ENCODE measurements at regions not wholly inside any gene's neighbourhood (a gene's known extent, or its start where the extent isn't known, plus 50 kb on each side); places are given as distances from the start of the nearest gene placed in this dataset.

GRCh38 chr6:40914005-40914404 is 125.0 kb downstream of the UNC5CL start:
- TF ChIP-seq, protein P1, sequence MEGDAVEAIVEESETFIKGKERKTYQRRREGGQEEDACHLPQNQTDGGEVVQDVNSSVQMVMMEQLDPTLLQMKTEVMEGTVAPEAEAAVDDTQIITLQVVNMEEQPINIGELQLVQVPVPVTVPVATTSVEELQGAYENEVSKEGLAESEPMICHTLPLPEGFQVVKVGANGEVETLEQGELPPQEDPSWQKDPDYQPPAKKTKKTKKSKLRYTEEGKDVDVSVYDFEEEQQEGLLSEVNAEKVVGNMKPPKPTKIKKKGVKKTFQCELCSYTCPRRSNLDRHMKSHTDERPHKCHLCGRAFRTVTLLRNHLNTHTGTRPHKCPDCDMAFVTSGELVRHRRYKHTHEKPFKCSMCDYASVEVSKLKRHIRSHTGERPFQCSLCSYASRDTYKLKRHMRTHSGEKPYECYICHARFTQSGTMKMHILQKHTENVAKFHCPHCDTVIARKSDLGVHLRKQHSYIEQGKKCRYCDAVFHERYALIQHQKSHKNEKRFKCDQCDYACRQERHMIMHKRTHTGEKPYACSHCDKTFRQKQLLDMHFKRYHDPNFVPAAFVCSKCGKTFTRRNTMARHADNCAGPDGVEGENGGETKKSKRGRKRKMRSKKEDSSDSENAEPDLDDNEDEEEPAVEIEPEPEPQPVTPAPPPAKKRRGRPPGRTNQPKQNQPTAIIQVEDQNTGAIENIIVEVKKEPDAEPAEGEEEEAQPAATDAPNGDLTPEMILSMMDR (conservative IDR thresholded peaks at IDR 0.05): no peak
- TF ChIP-seq EZH2 (IDR thresholded peaks at IDR 0.05; ENCODE audit: low read depth): no peak

Data from PC-9 (cell line).